T-helper 2 cell treated with Interferon-gamma antibody and Interleukin-4, amounts not matched to agents 5 μg/mL and 100 μg/mL, for 36 hours (primary cell): ENCODE measurements at regions not wholly inside any gene's neighbourhood (a gene's known extent, or its start where the extent isn't known, plus 50 kb on each side); places are given as distances from the start of the nearest gene placed in this dataset.
"Not testable (repeated sequence)": the region's sequence is repeated elsewhere in the genome, so short reads cannot be mapped to it uniquely, and the experiment has no call there.

Source experiments
- DNase-seq: peaks from one replicate; pipeline ENCODE4 v3.0.0; 2021; ENCODE audit warnings: low spot score
- H3K27ac Mint-ChIP-seq: one replicate; pipeline ENCODE4 v1.8.0; 2021; ENCODE audit warnings: mild to moderate bottlenecking, mixed read lengths
- H3K27me3 Mint-ChIP-seq: one replicate; pipeline ENCODE4 v1.8.0; 2021; ENCODE audit warnings: low read depth, mixed read lengths
- H3K36me3 Mint-ChIP-seq: one replicate; pipeline ENCODE4 v1.8.0; 2021; ENCODE audit warnings: low read depth, mixed read lengths
- H3K4me1 Mint-ChIP-seq: one replicate; pipeline ENCODE4 v1.8.0; 2021; ENCODE audit warnings: low read depth, mixed read lengths
- H3K4me3 Mint-ChIP-seq: one replicate; pipeline ENCODE4 v1.8.0; 2022; ENCODE audit warnings: mild to moderate bottlenecking, moderate library complexity, mixed read lengths
- H3K9me3 Mint-ChIP-seq: one replicate; pipeline ENCODE4 v1.8.0; 2021; ENCODE audit warnings: mixed read lengths

DNA sequence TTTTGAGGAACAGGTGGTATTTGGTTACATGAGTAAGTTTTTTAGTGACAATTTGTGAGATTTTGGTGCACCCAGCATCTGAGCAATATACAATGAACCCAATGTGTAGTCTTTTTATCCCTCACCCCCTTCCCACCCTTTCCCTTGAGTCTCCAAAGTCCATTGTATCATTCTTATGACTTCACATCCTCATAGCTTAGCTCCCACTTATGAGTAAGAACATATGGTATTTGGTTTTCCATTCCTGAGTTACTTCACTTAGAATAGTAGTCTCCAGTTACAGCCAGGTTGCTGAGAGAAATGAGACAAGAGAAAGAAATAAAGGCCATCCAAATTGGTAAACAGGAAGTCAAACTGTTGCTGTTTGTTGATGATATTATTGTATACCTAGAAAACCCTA lies 87.5 kb downstream of the OTOR start:
- not testable (repeated sequence) for H3K27ac Mint-ChIP-seq, H3K9me3 Mint-ChIP-seq, H3K4me3 Mint-ChIP-seq, H3K36me3 Mint-ChIP-seq, DNase-seq, H3K27me3 Mint-ChIP-seq, H3K4me1 Mint-ChIP-seq

DNA sequence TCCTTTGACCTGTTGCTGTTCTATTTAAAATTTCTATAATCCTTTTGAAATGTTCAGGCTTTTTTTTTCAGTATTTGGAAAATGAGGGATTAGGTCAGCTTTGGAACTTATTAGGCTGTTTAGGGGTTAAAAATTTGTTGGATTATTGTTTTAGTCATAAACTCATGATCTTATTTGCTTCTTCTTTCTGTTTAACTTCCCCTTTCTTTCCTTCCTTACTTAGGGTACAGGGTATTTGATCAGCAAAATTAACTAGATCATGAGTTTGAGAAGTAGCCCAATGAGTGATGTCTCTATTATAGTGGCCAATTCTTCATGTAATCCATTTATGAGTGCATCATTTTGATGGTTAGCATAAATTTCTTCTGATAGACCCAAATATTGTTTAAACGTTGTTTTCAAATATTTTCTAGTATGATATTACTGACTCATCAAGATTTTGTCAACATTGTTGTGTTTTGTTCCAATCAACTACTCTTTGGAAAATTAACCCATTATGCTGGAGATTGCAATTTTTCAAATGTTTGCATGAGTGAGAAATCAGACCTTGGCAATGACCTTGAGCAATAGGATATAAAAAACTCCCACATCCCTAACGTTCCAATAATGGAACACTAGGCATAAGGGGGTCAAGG lies 94.4 kb downstream of the OTOR start:
- H3K27ac Mint-ChIP-seq, result no peak overlapping the region
- H3K4me1 Mint-ChIP-seq, result no peaks in the 10 kb centered on the region
- H3K27me3 Mint-ChIP-seq, result no peaks in the 10 kb centered on the region

DNA sequence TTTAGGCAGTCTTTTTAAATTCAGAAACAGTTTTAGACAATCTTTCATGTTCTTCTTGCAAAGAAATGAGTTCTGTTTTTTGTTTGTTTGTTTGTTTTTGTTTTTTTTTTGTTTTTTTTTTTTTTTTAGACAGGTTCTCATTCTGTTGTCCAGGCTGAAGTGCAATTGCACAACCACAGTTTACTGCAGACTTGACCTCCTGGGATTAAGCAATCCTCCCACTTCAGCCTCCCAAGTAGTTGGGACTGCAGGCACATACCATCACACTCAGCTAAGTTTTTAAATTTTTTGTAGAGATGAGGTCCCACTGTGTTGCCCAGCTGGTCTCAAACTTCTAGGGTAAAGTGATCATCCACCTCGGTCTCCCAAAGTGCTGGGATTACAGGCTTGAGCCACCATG lies 96.2 kb downstream of the OTOR start:
- H3K27ac Mint-ChIP-seq, result no peak overlapping the region
- no peaks in the 10 kb centered on the region for H3K9me3 Mint-ChIP-seq
- no peaks in the 10 kb centered on the region for H3K4me1 Mint-ChIP-seq
- no peak overlapping the region for H3K4me3 Mint-ChIP-seq
- H3K36me3 Mint-ChIP-seq, result no peaks in the 10 kb centered on the region
- H3K27me3 Mint-ChIP-seq, result no peaks in the 10 kb centered on the region
- no peak for DNase-seq

More for the DNA sequence above, 94.4 kb downstream of the OTOR start:
- no peak overlapping the region for H3K4me3 Mint-ChIP-seq
- no peak for DNase-seq
- H3K9me3 Mint-ChIP-seq, result no peaks in the 10 kb centered on the region
- H3K36me3 Mint-ChIP-seq, result no peaks in the 10 kb centered on the region

DNA sequence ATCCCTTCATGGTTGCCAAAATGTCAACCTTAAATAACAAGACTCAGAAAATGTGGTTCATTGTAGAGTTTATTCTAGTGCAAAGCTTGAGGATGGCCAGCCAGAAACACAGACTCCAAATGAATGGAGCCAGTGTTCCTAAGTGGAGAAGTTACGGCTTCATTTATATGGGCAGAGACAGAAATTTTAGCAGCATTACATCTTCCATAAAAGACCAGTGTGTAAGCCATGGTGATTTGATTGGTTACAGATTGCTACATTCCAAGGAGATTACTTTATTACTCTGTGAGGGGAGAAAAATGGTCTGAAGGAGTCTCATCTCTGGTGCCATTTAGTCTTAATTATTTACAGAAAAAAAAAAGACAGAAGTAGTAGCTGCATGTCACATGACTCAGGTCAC lies 97.8 kb downstream of the OTOR start:
- no peak for DNase-seq
- Mint-ChIP-seq H3K4me1 (no peaks in the 10 kb centered on the region), H3K9me3 (no peaks in the 10 kb centered on the region), H3K4me3 (no peak overlapping the region), H3K27me3 (no peaks in the 10 kb centered on the region), H3K36me3 (no peaks in the 10 kb centered on the region), H3K27ac (no peak overlapping the region)

DNA sequence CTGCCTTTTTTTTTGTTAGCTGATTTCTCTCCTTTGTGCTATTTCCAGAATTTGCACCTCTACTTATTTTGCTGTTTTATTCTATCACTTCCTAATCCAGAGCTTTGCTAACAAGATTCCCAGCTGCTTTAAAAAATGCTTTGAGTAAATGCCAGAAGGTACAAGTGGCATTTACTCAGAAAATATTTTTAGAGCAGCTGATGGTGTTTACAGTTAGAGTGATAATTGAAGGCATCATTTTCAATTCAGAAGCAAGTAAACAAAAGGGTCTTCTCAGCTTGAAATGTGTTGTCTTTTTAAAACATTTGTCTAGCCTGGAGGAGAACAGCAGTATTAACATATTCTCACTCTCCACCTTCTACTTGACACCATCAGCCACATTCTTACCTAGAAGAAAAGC lies 99.9 kb downstream of the OTOR start:
- Mint-ChIP-seq H3K27me3 (no peaks in the 10 kb centered on the region), H3K4me3 (no peak overlapping the region), H3K4me1 (no peaks in the 10 kb centered on the region), H3K36me3 (no peaks in the 10 kb centered on the region), H3K9me3 (no peaks in the 10 kb centered on the region), H3K27ac (no peak overlapping the region)
- DNase-seq, result no peak

DNA sequence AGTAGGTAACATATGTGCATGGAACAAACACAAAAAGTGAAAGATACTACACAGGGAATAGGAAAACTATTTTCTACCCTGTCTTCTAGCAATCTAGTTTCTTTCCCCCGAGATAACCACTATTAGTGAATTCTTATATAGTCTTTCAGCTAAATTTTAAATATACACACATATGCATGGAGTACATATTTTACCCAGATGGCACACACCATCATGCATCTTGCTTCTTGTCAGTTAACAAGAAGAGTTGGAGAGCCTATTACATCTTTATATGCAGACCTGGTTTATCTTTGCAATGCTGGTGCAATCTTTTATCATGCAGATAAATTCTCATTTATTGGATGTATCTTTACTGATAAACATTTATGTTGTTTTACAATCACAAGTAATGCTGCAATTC lies 100.4 kb downstream of the OTOR start:
- no peak overlapping the region for H3K27ac Mint-ChIP-seq
- no peaks in the 10 kb centered on the region for H3K9me3 Mint-ChIP-seq
- no peak overlapping the region for H3K4me3 Mint-ChIP-seq
- no peak for DNase-seq
- no peaks in the 10 kb centered on the region for H3K27me3 Mint-ChIP-seq
- H3K4me1 Mint-ChIP-seq, result no peaks in the 10 kb centered on the region
- H3K36me3 Mint-ChIP-seq, result no peaks in the 10 kb centered on the region

DNA sequence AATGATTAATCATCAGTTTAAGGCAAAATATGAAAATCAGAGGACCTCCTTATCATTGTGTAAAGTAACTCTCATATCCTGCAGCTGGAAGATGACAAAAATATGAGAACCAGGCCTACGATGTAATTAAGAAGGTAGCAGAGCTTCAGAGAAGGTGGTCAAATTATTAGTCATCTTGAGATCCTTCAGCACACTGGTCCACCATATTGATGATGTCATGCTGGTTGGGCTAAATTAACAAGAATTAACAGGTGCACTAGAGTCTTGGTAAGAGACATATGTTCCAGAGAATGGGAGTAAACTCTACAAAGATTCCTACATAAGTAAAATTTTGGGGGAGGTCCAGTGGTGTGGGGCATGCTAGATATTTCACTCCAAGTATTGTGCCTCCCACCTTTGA lies 112.8 kb downstream of the OTOR start:
- H3K27ac Mint-ChIP-seq, result no peak overlapping the region
- no peak for DNase-seq
- H3K27me3 Mint-ChIP-seq, result no peaks in the 10 kb centered on the region
- H3K9me3 Mint-ChIP-seq, result peaks cover 11% of the 10 kb centered on the region
- H3K36me3 Mint-ChIP-seq, result no peaks in the 10 kb centered on the region
- no peaks in the 10 kb centered on the region for H3K4me1 Mint-ChIP-seq
- no peak overlapping the region for H3K4me3 Mint-ChIP-seq

DNA sequence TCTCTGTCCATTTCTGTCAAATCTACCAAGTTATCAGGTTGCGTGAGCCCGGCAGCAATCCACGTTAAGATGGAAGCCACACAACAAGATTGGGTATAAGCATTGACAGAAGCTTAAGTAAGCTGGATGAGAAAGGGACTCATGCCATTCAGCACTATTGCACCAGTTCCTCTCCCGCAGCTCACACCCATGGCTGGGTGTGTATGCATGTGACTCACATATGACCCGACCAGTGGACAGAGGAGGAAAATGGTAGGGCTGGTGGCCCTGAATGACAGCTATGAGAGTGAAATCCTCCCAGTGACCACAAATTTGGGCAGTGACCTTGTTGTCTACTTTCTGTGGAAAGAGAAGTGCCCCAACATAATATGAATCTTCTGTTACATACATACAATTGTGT lies 113.5 kb downstream of the OTOR start:
- H3K4me1 Mint-ChIP-seq, result no peaks in the 10 kb centered on the region
- H3K9me3 Mint-ChIP-seq, result peaks cover 5% of the 10 kb centered on the region
- no peaks in the 10 kb centered on the region for H3K36me3 Mint-ChIP-seq
- H3K4me3 Mint-ChIP-seq, result no peak overlapping the region
- DNase-seq, result no peak
- no peaks in the 10 kb centered on the region for H3K27me3 Mint-ChIP-seq
- no peak overlapping the region for H3K27ac Mint-ChIP-seq

DNA sequence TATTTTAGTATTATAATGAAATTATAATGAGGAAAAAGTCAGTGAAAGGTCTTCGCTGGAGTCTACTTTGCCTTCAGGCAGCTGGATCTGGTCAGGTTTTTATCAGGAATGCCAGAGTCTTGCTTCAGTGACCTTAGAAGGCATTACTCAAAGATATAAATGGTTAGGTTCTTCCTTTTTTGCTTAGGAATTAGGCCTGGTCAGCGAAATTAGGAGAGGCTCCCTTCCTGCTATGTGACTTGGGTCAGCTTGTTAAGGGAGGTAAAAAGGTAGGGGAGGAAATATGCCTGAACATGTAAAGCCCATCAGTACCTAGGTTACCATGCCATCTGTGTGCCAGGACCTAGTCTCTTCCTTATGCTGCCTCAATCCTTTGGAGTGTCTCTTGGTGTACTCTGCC lies 115.1 kb downstream of the OTOR start:
- H3K4me3 Mint-ChIP-seq, result no peak overlapping the region
- H3K9me3 Mint-ChIP-seq, result no peaks in the 10 kb centered on the region
- H3K27ac Mint-ChIP-seq, result no peak overlapping the region
- DNase-seq, result no peak
- no peaks in the 10 kb centered on the region for H3K36me3 Mint-ChIP-seq
- no peaks in the 10 kb centered on the region for H3K4me1 Mint-ChIP-seq
- no peaks in the 10 kb centered on the region for H3K27me3 Mint-ChIP-seq

DNA sequence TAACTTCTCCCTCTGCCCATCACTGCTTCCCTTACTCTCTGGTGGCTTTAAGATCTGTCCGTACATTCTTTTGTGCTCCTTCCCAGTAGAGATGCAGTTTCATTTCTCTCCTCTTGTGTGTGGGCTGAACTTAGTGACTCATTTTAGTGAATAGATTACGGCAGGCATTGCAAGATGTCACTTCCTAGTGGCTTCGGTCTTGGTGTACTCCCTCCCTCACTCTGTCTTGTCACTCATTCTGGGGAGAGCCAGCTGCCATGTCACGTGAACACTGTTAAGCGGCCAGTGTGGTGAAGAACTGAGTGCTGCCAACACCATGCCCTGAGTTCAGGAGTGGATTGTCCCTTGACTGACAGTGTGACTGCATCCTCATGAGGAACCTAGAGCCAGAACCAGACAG lies 115.9 kb downstream of the OTOR start:
- Mint-ChIP-seq H3K4me3 (no peak overlapping the region), H3K27ac (no peak overlapping the region), H3K4me1 (no peaks in the 10 kb centered on the region), H3K9me3 (no peaks in the 10 kb centered on the region), H3K27me3 (no peaks in the 10 kb centered on the region), H3K36me3 (no peaks in the 10 kb centered on the region)
- DNase-seq, result no peak

DNA sequence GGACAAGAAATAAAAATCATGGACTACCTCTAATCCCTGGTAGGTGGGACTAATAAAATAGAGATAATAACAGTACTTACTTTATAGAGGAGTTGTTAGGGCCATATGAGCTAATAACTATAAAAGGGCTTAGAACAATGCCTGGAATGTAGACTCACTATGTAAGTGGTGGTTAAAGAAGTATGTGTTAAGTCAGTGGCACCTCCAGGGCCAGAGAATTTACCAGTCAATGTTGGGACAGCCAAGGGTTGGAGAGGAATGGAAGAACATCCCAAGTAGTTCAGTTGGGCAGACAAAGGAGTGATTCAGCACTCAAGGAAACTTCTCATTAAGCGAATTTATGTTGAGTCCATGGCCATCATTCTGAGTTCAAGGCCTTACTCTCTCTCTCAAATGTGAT lies 116.8 kb downstream of the OTOR start:
- no peaks in the 10 kb centered on the region for H3K27me3 Mint-ChIP-seq
- no peak overlapping the region for H3K4me3 Mint-ChIP-seq
- H3K36me3 Mint-ChIP-seq, result no peaks in the 10 kb centered on the region
- no peak for DNase-seq
- no peaks in the 10 kb centered on the region for H3K9me3 Mint-ChIP-seq
- no peak overlapping the region for H3K27ac Mint-ChIP-seq
- H3K4me1 Mint-ChIP-seq, result no peaks in the 10 kb centered on the region

DNA sequence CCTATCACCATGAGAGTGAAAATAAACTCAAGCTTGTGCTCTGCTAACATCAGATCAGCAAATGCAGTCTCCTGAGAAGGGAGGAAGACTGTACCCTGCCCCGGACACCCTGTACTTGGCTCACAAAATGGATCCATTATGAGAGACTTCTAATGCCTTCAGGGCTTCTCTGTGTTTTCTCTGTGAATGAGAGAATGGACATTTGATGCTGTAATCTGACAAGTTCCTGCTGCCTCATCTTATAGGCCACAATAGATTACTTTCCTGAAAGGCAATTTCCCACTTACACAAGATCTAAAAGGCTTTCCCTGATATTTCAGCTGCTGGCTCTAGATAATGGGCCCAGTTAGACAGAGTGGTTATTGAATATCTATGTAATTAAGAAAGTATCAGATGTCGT lies 117.2 kb downstream of the OTOR start:
- H3K27ac Mint-ChIP-seq, result no peak overlapping the region
- DNase-seq, result no peak
- H3K9me3 Mint-ChIP-seq, result no peaks in the 10 kb centered on the region
- H3K27me3 Mint-ChIP-seq, result no peaks in the 10 kb centered on the region
- H3K36me3 Mint-ChIP-seq, result no peaks in the 10 kb centered on the region
- H3K4me1 Mint-ChIP-seq, result no peaks in the 10 kb centered on the region
- H3K4me3 Mint-ChIP-seq, result no peak overlapping the region

DNA sequence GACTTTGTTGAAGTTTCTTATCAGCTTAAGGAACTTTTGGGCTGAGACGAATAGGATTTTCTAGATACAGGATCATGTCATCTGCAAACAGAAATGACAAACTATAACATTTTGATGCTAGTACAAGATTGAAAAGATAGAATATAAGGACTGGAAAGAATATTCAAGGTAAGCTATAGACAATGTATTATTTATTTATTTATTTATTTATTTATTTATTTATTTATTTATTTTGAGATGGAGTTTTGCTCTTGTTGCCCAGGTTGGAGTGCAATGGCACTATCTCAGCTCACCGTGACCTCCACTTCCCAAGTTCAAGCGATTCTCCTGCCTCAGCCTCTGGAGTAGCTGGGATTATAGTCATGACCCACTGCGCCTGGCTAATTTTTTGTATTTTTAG lies 125.0 kb downstream of the OTOR start:
- not testable (repeated sequence) for H3K4me3 Mint-ChIP-seq, H3K36me3 Mint-ChIP-seq, H3K27ac Mint-ChIP-seq, DNase-seq, H3K4me1 Mint-ChIP-seq, H3K27me3 Mint-ChIP-seq, H3K9me3 Mint-ChIP-seq

DNA sequence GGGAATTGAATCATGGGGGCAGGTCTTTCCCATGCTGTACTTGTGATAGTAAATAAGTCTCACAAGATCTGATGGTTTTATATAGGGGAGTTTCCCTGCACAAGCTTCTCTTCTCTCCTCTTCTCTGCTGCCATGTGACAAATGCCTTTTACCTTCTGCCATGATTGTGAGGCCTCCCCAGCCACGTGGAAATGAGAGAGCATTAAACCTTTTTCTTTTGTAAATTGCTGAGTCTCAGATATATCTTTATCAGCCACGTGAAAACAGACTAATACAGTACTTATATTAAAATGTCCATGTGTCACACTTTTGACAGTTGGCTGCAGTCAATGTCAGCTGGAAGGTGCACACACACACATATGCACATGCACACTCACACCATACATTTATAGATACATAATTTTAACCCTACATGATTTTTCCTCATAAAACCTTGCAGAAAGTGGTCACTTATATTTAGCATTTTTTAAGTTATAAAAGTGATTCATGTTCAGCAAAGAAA lies 128.9 kb downstream of the OTOR start:
- no peak for DNase-seq
- no peaks in the 10 kb centered on the region for H3K4me1 Mint-ChIP-seq
- no peak overlapping the region for H3K4me3 Mint-ChIP-seq
- H3K9me3 Mint-ChIP-seq, result no peaks in the 10 kb centered on the region
- H3K36me3 Mint-ChIP-seq, result no peaks in the 10 kb centered on the region
- H3K27me3 Mint-ChIP-seq, result no peaks in the 10 kb centered on the region
- H3K27ac Mint-ChIP-seq, result no peak overlapping the region

DNA sequence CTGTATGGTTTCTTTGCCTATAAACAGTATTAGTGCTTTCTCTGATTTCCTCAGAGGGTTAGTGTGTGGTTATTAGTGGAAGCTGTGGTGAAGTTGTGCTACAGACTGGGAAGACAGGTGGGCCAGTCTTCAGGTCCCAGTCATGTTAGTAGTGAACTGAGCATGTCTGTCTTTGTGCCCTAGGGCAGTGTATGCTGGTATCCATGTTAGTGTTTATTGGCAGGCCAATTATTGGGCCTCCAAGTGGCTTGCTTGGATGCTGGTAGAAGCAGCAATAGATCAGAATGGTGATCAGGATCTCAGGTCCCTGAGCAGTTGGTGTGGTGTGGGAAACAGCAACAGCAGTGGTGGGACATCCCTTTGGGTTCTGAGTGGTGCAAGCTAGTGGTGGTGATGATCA lies 137.6 kb downstream of the OTOR start:
- no peak for DNase-seq
- no peak overlapping the region for H3K4me3 Mint-ChIP-seq
- no peaks in the 10 kb centered on the region for H3K4me1 Mint-ChIP-seq
- no peak overlapping the region for H3K27ac Mint-ChIP-seq
- no peaks in the 10 kb centered on the region for H3K27me3 Mint-ChIP-seq
- H3K9me3 Mint-ChIP-seq, result no peaks in the 10 kb centered on the region
- no peaks in the 10 kb centered on the region for H3K36me3 Mint-ChIP-seq
